ENCODE measurements at regions not wholly inside any gene's neighbourhood (a gene's known extent, or its start where the extent isn't known, plus 50 kb on each side); places are given as distances from the start of the nearest gene placed in this dataset.

GRCh38 chr1:157367091-157367739 lies 185.1 kb downstream of the FCRL5 start:
- DNase-seq (ENCODE audit: low spot score in 2 of 2, unreplicated experiment in 2 of 2) = no peak
- H3K27ac Mint-ChIP-seq = no peak overlapping the region
- no peak for TF ChIP-seq CTCF (IDR thresholded peaks at IDR 0.05; ENCODE audit: unreplicated experiment)
- H3K4me3 Mint-ChIP-seq = no peak overlapping the region
- no peaks in the 10 kb centered on the region for H3K27me3 Mint-ChIP-seq (ENCODE audit: low read depth)
- H3K36me3 Mint-ChIP-seq = no peaks in the 10 kb centered on the region
- H3K4me1 Mint-ChIP-seq = peaks cover 5% of the 10 kb centered on the region
- no peaks in the 10 kb centered on the region for H3K9me3 Mint-ChIP-seq

GRCh38 chr1:157364612-157365011 lies 187.7 kb downstream of the FCRL5 start:
- no peaks in the 10 kb centered on the region for H3K9me3 Mint-ChIP-seq
- no peak overlapping the region for H3K4me3 Mint-ChIP-seq
- H3K27me3 Mint-ChIP-seq (ENCODE audit: low read depth) = no peaks in the 10 kb centered on the region
- H3K4me1 Mint-ChIP-seq = peaks cover 3% of the 10 kb centered on the region
- H3K36me3 Mint-ChIP-seq = no peaks in the 10 kb centered on the region
- no peak overlapping the region for H3K27ac Mint-ChIP-seq
- DNase-seq (ENCODE audit: low spot score in 2 of 2, unreplicated experiment in 2 of 2) = no peak
- no peak for TF ChIP-seq CTCF (IDR thresholded peaks at IDR 0.05; ENCODE audit: unreplicated experiment)

- H3K27ac Mint-ChIP-seq = no peak overlapping the region
- no peaks in the 10 kb centered on the region for H3K27me3 Mint-ChIP-seq (ENCODE audit: low read depth)
- no peaks in the 10 kb centered on the region for H3K9me3 Mint-ChIP-seq
- H3K4me3 Mint-ChIP-seq = no peak overlapping the region
- DNase-seq (ENCODE audit: low spot score in 2 of 2, unreplicated experiment in 2 of 2) = no peak
- no peak for TF ChIP-seq CTCF (IDR thresholded peaks at IDR 0.05; ENCODE audit: unreplicated experiment)
- no peaks in the 10 kb centered on the region for H3K36me3 Mint-ChIP-seq
- H3K4me1 Mint-ChIP-seq = peaks cover 3% of the 10 kb centered on the region
Measured at GRCh38 chr1:157363660-157364140, 188.6 kb downstream of the FCRL5 start.

GRCh38 chr1:157360023-157360390 lies 192.3 kb downstream of the FCRL5 start:
- H3K27ac Mint-ChIP-seq = no peak overlapping the region
- no peak for DNase-seq (ENCODE audit: low spot score in 2 of 2, unreplicated experiment in 2 of 2)
- no peaks in the 10 kb centered on the region for H3K36me3 Mint-ChIP-seq
- TF ChIP-seq CTCF (IDR thresholded peaks at IDR 0.05; ENCODE audit: unreplicated experiment) = no peak
- H3K9me3 Mint-ChIP-seq = no peaks in the 10 kb centered on the region
- H3K4me3 Mint-ChIP-seq = no peak overlapping the region
- H3K27me3 Mint-ChIP-seq (ENCODE audit: low read depth) = no peaks in the 10 kb centered on the region
- no peaks in the 10 kb centered on the region for H3K4me1 Mint-ChIP-seq

- Mint-ChIP-seq H3K27ac (no peak overlapping the region), H3K36me3 (no peaks in the 10 kb centered on the region), H3K27me3 (ENCODE audit: low read depth) (no peaks in the 10 kb centered on the region), H3K9me3 (no peaks in the 10 kb centered on the region), H3K4me3 (no peak overlapping the region), H3K4me1 (no peaks in the 10 kb centered on the region)
- no peak for TF ChIP-seq CTCF (IDR thresholded peaks at IDR 0.05; ENCODE audit: unreplicated experiment)
- no peak for DNase-seq (ENCODE audit: low spot score in 2 of 2, unreplicated experiment in 2 of 2)
Measured at GRCh38 chr1:157359314-157360022, 192.8 kb downstream of the FCRL5 start.
